Heart left ventricle (tissue), 13 donors: ENCODE measurements at regions not wholly inside any gene's neighbourhood (a gene's known extent, or its start where the extent isn't known, plus 50 kb on each side); places are given as distances from the start of the nearest gene placed in this dataset.

Source experiments
- CTCF ChIP-seq, 12 donors: fragments of 200-600 bp; sonication (generic) in 4 of 12; IDR thresholded peaks; one replicate each; pipeline versions ENCODE4 v1.5.0 to v1.8.0; 2018 to 2022; ENCODE audit warnings: antibody characterized with exemption in 12 of 12, mild to moderate bottlenecking in 5 of 12
- POLR2A ChIP-seq, 2 donors: fragments of 450-650 bp; IDR thresholded peaks; one replicate each; pipeline ENCODE4 v1.6.1; 2017; ENCODE audit warnings: antibody characterized with exemption in 2 of 2, mild to moderate bottlenecking in 2 of 2, moderate library complexity in 2 of 2
- donor health status: ischemic (EF 13 %, LVEDD 7.1; RV severe dilation, severe dysfunction).
- donor health status: DM: no; HTN: yes; CAD: no.
- donor health status: DM: no; HTN: no; CAD: no.
- donor health status: ischemic (EF 25% LVEDD 6.9; RV normal size, moderate dysfunction).
- donor health status: ischemic (EF 25% LVEDD 5.7; RV mildly dilated, moderate dysfunction).
- donor health status: ischemic (EF 35%, LVEDD 5.7; RV mildly dilated, moderate dysfunction).
- donor health status: nonischemic (EF 11% LVEDD 7.7; RV severe dilation, severe dysfunction).
- donor health status: DM: yes; HTN: yes; CAD: no.
- donor health status: PGD.
- donor health status: ischemic (EF 29% LVEDD 5.4; RV normal size, mild dysfunction).
- donor health status: nonischemic (EF 23%, LVEDD 6.1; RV moderate dilation, normal function).

- TF ChIP-seq CTCF (IDR thresholded peaks at IDR 0.05) (no peak), POLR2A (IDR thresholded peaks at IDR 0.05) (no peak)
These were observed 53.8 kb downstream of the COX7C start for GRCh38 chr5:86671536-86671935.
